ENCODE measurements at regions not wholly inside any gene's neighbourhood (a gene's known extent, or its start where the extent isn't known, plus 50 kb on each side); places are given as distances from the start of the nearest gene placed in this dataset.

- H3K4me1 ChIP-seq = no peaks in the 10 kb centered on the region
- H3K36me3 ChIP-seq = no peaks in the 10 kb centered on the region
- H3K27ac ChIP-seq = no peak overlapping the region
- no peak overlapping the region for H3K4me3 ChIP-seq
- DNase-seq = no peak
- no peaks in the 10 kb centered on the region for H3K9me3 ChIP-seq
- TF ChIP-seq CTCF (IDR thresholded peaks at IDR 0.05) (no peak), POLR2A (IDR thresholded peaks at IDR 0.05) (no peak)
- no peaks in the 10 kb centered on the region for H3K27me3 ChIP-seq
These were observed 120.6 kb upstream of the PAQR3 start for GRCh38 chr4:79059631-79060399.

- no peaks in the 10 kb centered on the region for H3K36me3 ChIP-seq
- H3K4me1 ChIP-seq = no peaks in the 10 kb centered on the region
- H3K4me3 ChIP-seq = no peak overlapping the region
- no peak for DNase-seq
- H3K27me3 ChIP-seq = no peaks in the 10 kb centered on the region
- no peak for TF ChIP-seq POLR2A (IDR thresholded peaks at IDR 0.05)
- no peak for TF ChIP-seq CTCF (IDR thresholded peaks at IDR 0.05)
- H3K27ac ChIP-seq = no peak overlapping the region
- no peaks in the 10 kb centered on the region for H3K9me3 ChIP-seq
These were observed 118.5 kb upstream of the PAQR3 start for GRCh38 chr4:79057772-79058171.

GRCh38 chr4:79053754-79054153, 114.5 kb upstream of the PAQR3 start:
- no peaks in the 10 kb centered on the region for H3K9me3 ChIP-seq
- no peaks in the 10 kb centered on the region for H3K27me3 ChIP-seq
- TF ChIP-seq POLR2A (IDR thresholded peaks at IDR 0.05) (no peak), CTCF (IDR thresholded peaks at IDR 0.05) (no peak)
- no peaks in the 10 kb centered on the region for H3K4me1 ChIP-seq
- no peak overlapping the region for H3K4me3 ChIP-seq
- H3K36me3 ChIP-seq = no peaks in the 10 kb centered on the region
- DNase-seq = no peak
- H3K27ac ChIP-seq = no peak overlapping the region

- H3K4me1 ChIP-seq = peaks cover 0 to 4% (median 0%) of the 10 kb centered on the region in 4 donors
- DNase-seq = peak in 1 of 3 donors; percentile 43
- H3K4me3 ChIP-seq = no peak overlapping the region
These were observed 111.3 kb upstream of the PAQR3 start for GRCh38 chr4:79050541-79050880.

GRCh38 chr4:79049840-79050540, 110.8 kb upstream of the PAQR3 start:
- TF ChIP-seq CTCF (IDR thresholded peaks at IDR 0.05) (no peak), POLR2A (IDR thresholded peaks at IDR 0.05) (no peak)
- Histone ChIP-seq H3K27ac (peak overlapping the region in 1 of 4 donors; percentile 40), H3K9me3 (no peaks in the 10 kb centered on the region), H3K4me1 (peaks cover 0 to 4% (median 0%) of the 10 kb centered on the region in 4 donors), H3K36me3 (no peaks in the 10 kb centered on the region), H3K27me3 (no peaks in the 10 kb centered on the region), H3K4me3 (peak overlapping the region in 1 of 4 donors; percentile 9)
- DNase-seq = peak in 2 of 3 donors; percentile 43 to 50

More at GRCh38 chr4:79050541-79050880, 111.3 kb upstream of the PAQR3 start:
- H3K27me3 ChIP-seq = no peaks in the 10 kb centered on the region
- no peaks in the 10 kb centered on the region for H3K9me3 ChIP-seq
- no peak for TF ChIP-seq POLR2A (IDR thresholded peaks at IDR 0.05)
- no peak for TF ChIP-seq CTCF (IDR thresholded peaks at IDR 0.05)
- H3K36me3 ChIP-seq = no peaks in the 10 kb centered on the region
- peak overlapping the region in 1 of 4 donors; percentile 40 for H3K27ac ChIP-seq
